ENCODE measurements at regions not wholly inside any gene's neighbourhood (a gene's known extent, or its start where the extent isn't known, plus 50 kb on each side); places are given as distances from the start of the nearest gene placed in this dataset.

DNA sequence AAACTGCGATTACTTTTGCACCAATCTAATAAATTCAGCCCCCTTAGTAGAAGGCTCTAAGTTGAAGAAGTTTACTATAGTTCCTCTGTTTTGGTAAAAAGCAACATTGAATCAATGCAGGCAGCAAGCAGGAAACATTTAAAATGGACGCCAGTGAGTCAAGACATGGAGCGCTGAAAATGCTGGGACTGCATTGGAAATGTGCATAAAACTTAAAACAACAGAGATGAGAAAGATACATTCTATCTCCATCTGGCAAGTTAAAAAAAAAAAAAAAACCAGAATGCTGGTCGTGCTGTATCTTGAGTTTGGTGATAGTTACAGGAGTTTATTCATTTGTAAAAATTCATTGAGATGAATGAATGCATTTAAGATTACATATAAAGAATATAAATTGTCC is 117.0 kb upstream of the TWIST2 start:
- Histone ChIP-seq H3K4me3 (ENCODE audit: low read length) (no peak overlapping the region), H3K36me3 (ENCODE audit: insufficient read depth, low read length) (no peaks in the 10 kb centered on the region), H3K27me3 (ENCODE audit: insufficient read depth, low read length) (no peaks in the 10 kb centered on the region), H3K9me3 (ENCODE audit: low read length) (no peaks in the 10 kb centered on the region), H3K4me1 (ENCODE audit: insufficient read depth, low read length) (peaks cover 4% of the 10 kb centered on the region), H2AFZ (ENCODE audit: low read depth, low read length) (no peak overlapping the region)

DNA sequence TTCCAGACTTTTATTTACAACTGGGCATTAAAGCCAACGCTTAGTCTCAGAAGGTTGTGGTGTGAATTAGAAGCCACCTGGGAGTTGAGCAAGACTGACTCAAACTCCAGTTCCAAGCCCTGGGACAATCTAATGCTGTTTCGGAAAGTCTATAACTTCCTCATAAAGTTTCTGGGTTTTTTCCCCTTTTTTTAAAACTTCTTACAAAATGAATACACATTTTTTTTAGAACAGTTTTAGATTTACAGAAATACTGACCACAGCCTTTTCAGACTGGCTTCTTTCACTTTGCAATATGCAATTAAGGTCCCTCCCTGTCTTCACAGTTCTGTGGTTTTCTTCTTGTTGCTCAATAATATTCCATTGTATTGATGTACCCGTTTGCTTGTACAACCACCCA is 115.9 kb upstream of the TWIST2 start:
- Histone ChIP-seq H3K36me3 (ENCODE audit: insufficient read depth, low read length) (no peaks in the 10 kb centered on the region), H3K9me3 (ENCODE audit: low read length) (no peaks in the 10 kb centered on the region), H3K4me1 (ENCODE audit: insufficient read depth, low read length) (peaks cover 4% of the 10 kb centered on the region), H3K4me3 (ENCODE audit: low read length) (no peak overlapping the region), H3K27me3 (ENCODE audit: insufficient read depth, low read length) (no peaks in the 10 kb centered on the region), H2AFZ (ENCODE audit: low read depth, low read length) (no peak overlapping the region)

DNA sequence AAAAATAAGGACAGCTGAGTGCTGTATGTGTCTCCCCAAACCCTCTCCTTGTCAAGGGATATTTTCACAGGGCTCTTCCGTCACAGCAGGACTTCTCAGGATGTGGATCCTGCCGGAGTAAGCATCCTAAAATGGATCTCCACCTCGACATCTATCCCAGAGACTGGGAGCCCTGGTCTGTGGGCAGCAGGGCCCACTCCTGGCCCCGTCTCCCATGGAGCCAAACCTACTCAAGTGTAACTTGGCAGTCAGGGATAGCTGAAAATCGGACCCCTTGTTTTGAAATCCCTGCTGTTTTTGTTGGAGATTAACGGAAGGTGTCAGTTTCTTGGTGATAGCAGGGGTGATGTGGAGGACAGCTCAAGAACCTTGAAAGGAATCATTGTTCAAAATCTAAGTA is 109.0 kb upstream of the TWIST2 start:
- Histone ChIP-seq H3K27me3 (ENCODE audit: insufficient read depth, low read length) (no peaks in the 10 kb centered on the region), H3K36me3 (ENCODE audit: insufficient read depth, low read length) (no peaks in the 10 kb centered on the region)

DNA sequence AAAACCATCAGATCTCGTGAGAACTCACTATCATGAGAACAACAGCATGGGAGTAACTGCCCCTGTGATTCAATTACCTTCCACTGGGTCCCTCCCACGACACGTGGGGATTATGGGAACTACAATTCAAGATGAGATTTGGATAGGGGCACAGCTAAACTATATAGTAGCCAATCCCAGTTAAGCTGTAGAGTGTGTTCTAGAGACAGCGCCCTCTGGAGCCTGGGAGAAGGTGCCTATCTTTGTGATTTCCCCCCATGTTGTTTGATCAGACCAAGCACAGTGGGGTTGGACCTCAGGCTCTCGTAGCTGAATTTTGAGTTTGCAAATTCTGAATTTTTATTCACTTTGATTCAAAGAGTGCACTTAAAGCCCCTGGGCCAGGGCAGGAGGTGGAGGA is 108.2 kb upstream of the TWIST2 start:
- Histone ChIP-seq H3K27me3 (ENCODE audit: insufficient read depth, low read length) (no peaks in the 10 kb centered on the region), H2AFZ (ENCODE audit: low read depth, low read length) (no peak overlapping the region)

More for the DNA sequence above, 109.0 kb upstream of the TWIST2 start:
- Histone ChIP-seq H3K4me1 (ENCODE audit: insufficient read depth, low read length) (no peaks in the 10 kb centered on the region), H3K4me3 (ENCODE audit: low read length) (no peak overlapping the region), H3K9me3 (ENCODE audit: low read length) (no peaks in the 10 kb centered on the region), H2AFZ (ENCODE audit: low read depth, low read length) (no peak overlapping the region)

DNA sequence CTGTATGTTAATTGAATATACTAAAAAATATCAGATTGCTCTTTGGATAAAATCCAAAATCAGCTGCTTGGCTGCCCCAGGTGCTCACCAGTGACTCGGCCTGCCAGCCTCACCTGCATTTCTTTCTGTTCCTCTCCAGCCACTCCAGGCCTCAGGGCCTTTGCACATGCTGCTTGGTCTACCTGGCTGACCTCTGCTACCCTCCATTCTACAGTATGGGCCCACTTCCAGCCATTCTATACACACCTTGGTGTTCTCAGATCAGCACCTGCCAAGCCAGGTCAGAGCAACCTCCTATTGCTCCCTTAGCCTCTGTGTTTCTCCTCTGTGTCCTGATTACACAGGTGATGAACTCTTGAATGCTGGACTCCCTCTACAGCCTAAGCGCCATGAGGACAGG is 106.6 kb upstream of the TWIST2 start:
- no peak overlapping the region for H3K4me3 ChIP-seq (ENCODE audit: low read length)
- H3K4me1 ChIP-seq (ENCODE audit: insufficient read depth, low read length), result no peaks in the 10 kb centered on the region
- no peaks in the 10 kb centered on the region for H3K36me3 ChIP-seq (ENCODE audit: insufficient read depth, low read length)
- H3K9me3 ChIP-seq (ENCODE audit: low read length), result no peaks in the 10 kb centered on the region
- H2AFZ ChIP-seq (ENCODE audit: low read depth, low read length), result no peak overlapping the region
- no peaks in the 10 kb centered on the region for H3K27me3 ChIP-seq (ENCODE audit: insufficient read depth, low read length)

More for the DNA sequence above, 108.2 kb upstream of the TWIST2 start:
- Histone ChIP-seq H3K36me3 (ENCODE audit: insufficient read depth, low read length) (no peaks in the 10 kb centered on the region), H3K4me3 (ENCODE audit: low read length) (no peak overlapping the region), H3K4me1 (ENCODE audit: insufficient read depth, low read length) (no peaks in the 10 kb centered on the region), H3K9me3 (ENCODE audit: low read length) (no peaks in the 10 kb centered on the region)

DNA sequence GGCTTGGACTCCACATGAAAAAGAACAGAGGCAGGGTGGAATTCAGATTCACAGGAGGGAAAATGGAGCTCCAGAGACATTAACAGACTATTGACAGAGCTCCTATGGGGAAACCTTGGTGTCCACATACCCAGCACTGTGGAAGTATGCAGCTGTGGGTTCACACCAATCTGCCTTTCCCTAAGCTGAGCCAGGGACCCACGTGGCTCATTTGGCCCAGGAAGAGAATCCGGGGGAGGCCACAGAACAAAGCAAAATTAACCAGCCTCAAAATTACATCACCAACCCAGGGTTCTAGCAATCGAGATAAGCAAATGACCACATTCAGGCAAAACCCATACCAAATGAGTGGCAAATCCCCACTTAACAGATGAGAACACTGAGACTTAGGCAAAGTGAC is 105.8 kb upstream of the TWIST2 start:
- H2AFZ ChIP-seq (ENCODE audit: low read depth, low read length), result no peak overlapping the region
- no peaks in the 10 kb centered on the region for H3K36me3 ChIP-seq (ENCODE audit: insufficient read depth, low read length)
- H3K27me3 ChIP-seq (ENCODE audit: insufficient read depth, low read length), result no peaks in the 10 kb centered on the region
- H3K4me3 ChIP-seq (ENCODE audit: low read length), result no peak overlapping the region
- no peaks in the 10 kb centered on the region for H3K9me3 ChIP-seq (ENCODE audit: low read length)
- H3K4me1 ChIP-seq (ENCODE audit: insufficient read depth, low read length), result no peaks in the 10 kb centered on the region

DNA sequence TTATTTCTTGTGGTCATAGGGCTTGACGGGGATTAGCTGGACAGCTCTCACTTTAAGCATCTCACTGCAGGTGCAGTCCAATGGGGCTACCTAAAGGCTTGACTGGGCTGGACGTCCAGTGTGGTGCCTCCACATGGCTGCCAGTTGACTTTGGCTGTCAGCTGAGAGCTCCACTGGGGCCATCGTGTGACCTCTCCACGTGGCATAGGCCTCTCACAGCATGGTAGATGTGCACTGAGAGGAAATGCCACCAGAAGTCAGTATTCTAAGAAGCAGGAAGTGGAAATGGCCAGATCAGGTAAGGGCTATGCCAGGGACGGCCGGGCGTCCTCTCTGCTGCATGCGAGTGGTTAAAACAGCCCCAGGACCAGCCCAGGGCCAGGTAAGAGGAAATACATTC is 105.2 kb upstream of the TWIST2 start:
- no peak overlapping the region for H3K4me3 ChIP-seq (ENCODE audit: low read length)
- no peak overlapping the region for H2AFZ ChIP-seq (ENCODE audit: low read depth, low read length)
- H3K9me3 ChIP-seq (ENCODE audit: low read length), result no peaks in the 10 kb centered on the region
- no peaks in the 10 kb centered on the region for H3K4me1 ChIP-seq (ENCODE audit: insufficient read depth, low read length)
- H3K27me3 ChIP-seq (ENCODE audit: insufficient read depth, low read length), result no peaks in the 10 kb centered on the region
- H3K36me3 ChIP-seq (ENCODE audit: insufficient read depth, low read length), result no peaks in the 10 kb centered on the region

DNA sequence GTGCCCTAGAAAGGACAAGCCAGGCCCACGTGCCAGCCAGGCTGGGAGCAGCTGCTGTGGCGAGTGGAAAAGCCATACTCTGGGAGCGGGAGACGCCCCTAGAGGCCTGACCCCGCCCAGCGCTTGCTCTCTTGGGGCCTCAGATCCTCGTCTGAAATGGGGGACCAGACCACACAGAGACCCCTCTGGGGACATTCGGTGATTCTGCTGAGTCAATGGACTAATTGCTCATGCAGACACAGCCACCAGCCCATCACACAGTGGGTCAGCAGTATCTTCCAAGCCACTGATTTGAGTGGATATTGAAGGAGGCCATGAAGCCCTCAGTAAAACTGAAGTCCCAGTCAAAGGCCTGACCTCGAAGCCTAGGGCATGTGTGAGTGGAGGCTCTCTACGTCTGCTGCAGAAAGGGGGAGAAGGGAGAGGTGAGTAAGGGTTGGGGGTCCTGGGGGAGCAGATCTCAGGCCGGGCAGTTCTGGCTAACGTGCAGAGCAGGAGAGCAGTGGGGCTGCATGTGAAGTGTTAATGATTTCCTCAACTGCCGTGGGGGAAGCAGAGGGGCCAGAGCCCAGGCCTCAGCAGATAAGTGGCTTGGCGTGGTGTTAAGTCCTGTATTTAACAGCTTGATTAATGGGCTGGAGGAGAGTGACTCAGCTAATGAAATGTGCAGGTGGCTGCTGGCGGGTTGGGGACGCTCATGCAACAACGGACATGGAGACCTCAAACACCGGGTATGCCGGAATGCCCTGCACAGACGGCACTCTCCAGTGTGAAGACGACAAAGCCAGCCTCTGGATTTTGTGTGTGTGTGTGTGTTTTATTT is 104.4 kb upstream of the TWIST2 start:
- H3K4me1 ChIP-seq (ENCODE audit: insufficient read depth, low read length), result no peaks in the 10 kb centered on the region
- no peak overlapping the region for H3K4me3 ChIP-seq (ENCODE audit: low read length)
- H3K27me3 ChIP-seq (ENCODE audit: insufficient read depth, low read length), result no peaks in the 10 kb centered on the region
- no peaks in the 10 kb centered on the region for H3K36me3 ChIP-seq (ENCODE audit: insufficient read depth, low read length)
- H3K9me3 ChIP-seq (ENCODE audit: low read length), result no peaks in the 10 kb centered on the region
- no peak overlapping the region for H2AFZ ChIP-seq (ENCODE audit: low read depth, low read length)

DNA sequence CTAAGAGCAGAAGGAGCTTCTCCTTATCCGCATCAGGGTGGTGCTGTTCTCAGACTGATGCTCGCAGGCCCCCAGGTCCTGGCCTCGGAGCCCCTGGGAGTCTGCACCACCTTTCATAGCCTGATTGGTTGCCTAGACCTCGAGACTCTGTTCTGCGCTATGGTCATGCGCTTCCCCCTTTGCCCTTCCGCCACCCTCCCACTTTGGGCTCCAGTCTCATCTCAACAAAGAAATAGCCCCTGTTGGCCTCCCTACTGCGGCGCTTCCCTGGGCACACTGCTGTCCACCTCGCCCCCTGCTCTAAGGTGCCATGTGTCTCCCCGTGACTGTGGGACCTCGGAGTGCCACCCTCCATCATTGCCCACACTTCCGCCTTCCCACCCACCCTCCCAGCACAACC is 102.9 kb upstream of the TWIST2 start:
- Histone ChIP-seq H3K36me3 (ENCODE audit: insufficient read depth, low read length) (no peaks in the 10 kb centered on the region), H3K4me3 (ENCODE audit: low read length) (no peak overlapping the region), H3K9me3 (ENCODE audit: low read length) (no peaks in the 10 kb centered on the region), H3K27me3 (ENCODE audit: insufficient read depth, low read length) (no peaks in the 10 kb centered on the region), H2AFZ (ENCODE audit: low read depth, low read length) (no peak overlapping the region), H3K4me1 (ENCODE audit: insufficient read depth, low read length) (no peaks in the 10 kb centered on the region)

DNA sequence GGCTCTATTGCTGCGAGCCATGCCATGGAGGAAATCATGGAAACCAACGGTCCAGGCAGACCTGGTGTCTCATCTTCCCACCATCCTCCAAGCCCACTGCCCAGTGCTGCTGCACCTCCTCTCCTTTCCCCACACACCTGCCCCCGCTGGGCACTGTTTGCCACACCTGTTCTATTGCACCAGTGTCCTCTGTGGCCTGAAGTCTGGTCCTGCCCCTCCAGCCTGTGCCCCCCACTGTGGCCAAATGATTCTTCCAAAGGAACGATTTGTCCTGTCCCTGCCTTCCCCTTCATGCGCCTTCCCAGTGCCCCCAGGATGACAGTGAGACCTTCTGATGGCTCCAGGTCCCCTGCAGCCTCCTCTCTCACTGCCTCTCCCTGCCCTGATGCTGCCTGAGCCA is 101.9 kb upstream of the TWIST2 start:
- Histone ChIP-seq H3K36me3 (ENCODE audit: insufficient read depth, low read length) (no peaks in the 10 kb centered on the region), H3K27me3 (ENCODE audit: insufficient read depth, low read length) (no peaks in the 10 kb centered on the region)

DNA sequence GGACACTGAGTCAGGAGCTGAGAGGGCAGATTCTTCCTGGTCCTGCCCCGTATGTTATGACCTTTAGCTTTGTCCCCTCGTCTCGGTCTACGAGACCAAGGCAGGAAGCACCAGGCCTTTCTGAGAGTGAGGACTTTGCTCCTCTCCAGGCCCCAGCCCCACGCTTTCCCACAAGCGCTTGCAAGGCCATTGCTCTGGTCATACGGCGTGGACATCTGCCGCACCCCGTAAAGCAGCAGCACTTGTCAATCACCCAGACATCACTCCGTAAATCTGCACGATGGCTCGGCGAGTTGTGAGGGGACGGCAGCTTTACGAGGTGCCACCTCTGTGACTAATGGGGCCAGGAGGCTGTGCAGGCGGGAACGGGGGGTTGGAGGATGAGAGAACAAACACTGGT is 100.8 kb upstream of the TWIST2 start:
- no peak overlapping the region for H3K4me3 ChIP-seq (ENCODE audit: low read length)
- no peaks in the 10 kb centered on the region for H3K9me3 ChIP-seq (ENCODE audit: low read length)
- no peaks in the 10 kb centered on the region for H3K27me3 ChIP-seq (ENCODE audit: insufficient read depth, low read length)
- no peaks in the 10 kb centered on the region for H3K36me3 ChIP-seq (ENCODE audit: insufficient read depth, low read length)
- H3K4me1 ChIP-seq (ENCODE audit: insufficient read depth, low read length), result no peaks in the 10 kb centered on the region
- H2AFZ ChIP-seq (ENCODE audit: low read depth, low read length), result no peak overlapping the region

More for the DNA sequence above, 101.9 kb upstream of the TWIST2 start:
- no peak overlapping the region for H2AFZ ChIP-seq (ENCODE audit: low read depth, low read length)
- H3K9me3 ChIP-seq (ENCODE audit: low read length), result no peaks in the 10 kb centered on the region
- H3K4me3 ChIP-seq (ENCODE audit: low read length), result no peak overlapping the region
- no peaks in the 10 kb centered on the region for H3K4me1 ChIP-seq (ENCODE audit: insufficient read depth, low read length)

DNA sequence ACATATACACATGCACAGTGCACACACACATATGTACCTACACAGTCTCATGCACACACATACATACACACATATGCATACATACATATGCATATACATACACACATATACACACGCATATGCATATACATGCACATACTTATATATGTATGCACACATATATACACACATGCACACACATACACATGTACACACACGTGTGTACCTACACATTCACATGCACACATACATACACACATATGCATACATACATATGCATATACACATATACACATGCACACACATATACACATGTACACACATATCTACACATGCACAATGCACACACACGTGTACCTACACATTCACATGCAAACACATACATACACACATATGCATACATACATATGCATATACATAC is 100.3 kb upstream of the TWIST2 start:
- Histone ChIP-seq H3K27me3 (ENCODE audit: insufficient read depth, low read length) (no peaks in the 10 kb centered on the region), H3K36me3 (ENCODE audit: insufficient read depth, low read length) (no peaks in the 10 kb centered on the region), H3K4me1 (ENCODE audit: insufficient read depth, low read length) (no peaks in the 10 kb centered on the region), H3K4me3 (ENCODE audit: low read length) (no peak overlapping the region), H2AFZ (ENCODE audit: low read depth, low read length) (no peak overlapping the region), H3K9me3 (ENCODE audit: low read length) (no peaks in the 10 kb centered on the region)

DNA sequence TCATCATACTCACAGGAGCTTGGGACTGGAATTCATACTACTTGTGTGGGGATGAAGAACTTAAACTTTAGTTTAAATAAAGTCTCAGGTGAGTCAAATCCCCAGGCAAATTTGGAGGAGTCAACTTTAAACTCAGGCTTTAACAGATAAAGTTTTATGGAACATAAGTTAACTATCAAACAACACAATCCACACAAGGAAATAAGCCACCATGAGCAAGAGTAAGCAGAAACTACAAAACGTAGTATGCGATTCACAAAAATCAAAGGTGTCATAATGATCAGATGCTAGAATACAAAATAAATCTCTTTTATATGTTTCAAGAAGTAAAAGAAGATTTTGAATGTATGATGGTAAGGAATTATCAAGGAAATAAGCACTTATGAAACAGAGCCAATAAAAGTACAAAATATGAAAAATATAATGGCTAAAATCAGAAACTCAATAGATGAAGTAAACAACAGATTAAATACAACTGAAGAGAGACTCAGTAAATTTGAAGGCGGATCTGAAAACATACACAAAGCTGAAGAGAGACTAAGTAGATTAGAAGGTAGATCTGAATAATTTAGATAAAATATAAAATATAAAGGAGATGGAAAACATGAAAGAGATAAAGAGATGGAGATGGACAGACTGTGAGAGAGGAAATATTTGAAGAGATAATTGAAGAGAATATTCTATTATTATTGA is 97.5 kb upstream of the TWIST2 start:
- no peaks in the 10 kb centered on the region for H3K9me3 ChIP-seq (ENCODE audit: low read length)
- no peak overlapping the region for H2AFZ ChIP-seq (ENCODE audit: low read depth, low read length)
- H3K4me1 ChIP-seq (ENCODE audit: insufficient read depth, low read length), result no peaks in the 10 kb centered on the region
- H3K27me3 ChIP-seq (ENCODE audit: insufficient read depth, low read length), result no peaks in the 10 kb centered on the region
- H3K36me3 ChIP-seq (ENCODE audit: insufficient read depth, low read length), result no peaks in the 10 kb centered on the region
- H3K4me3 ChIP-seq (ENCODE audit: low read length), result no peak overlapping the region
